ENCODE measurements at regions not wholly inside any gene's neighbourhood (a gene's known extent, or its start where the extent isn't known, plus 50 kb on each side); places are given as distances from the start of the nearest gene placed in this dataset.

GRCh38 chr2:120888851-120889250 is 153.2 kb downstream of the GLI2 start:
- H3K9me1 ChIP-seq (replicated peaks; ENCODE audit: control insufficient read depth, extremely low read depth, insufficient read depth, low read length) = no peaks in the 10 kb centered on the region
- H4K20me1 ChIP-seq (replicated peaks; ENCODE audit: control insufficient read depth, extremely low read depth, insufficient read depth, low read length) = no peaks in the 10 kb centered on the region
- intact Hi-C loops (cut with micrococcal nuclease) = no loop called here
- no peak overlapping the region for H3K4me3 ChIP-seq (replicated peaks in 1 of 3; ENCODE audit: insufficient read depth in 1 of 3, low read depth in 1 of 3, low read length in 3 of 3)
- BruUV-seq (replicated peaks) = no TSS peak
- CTCF ChIA-PET = no interaction called here
- no peak for DNase-seq (ENCODE audit: low read depth, low spot score)
- dilution Hi-C loops (cut with MboI; ENCODE audit: extremely low pct_ligation_motif_present, low sequenced_read_pairs) = no loop called here
- H3K9me3 ChIP-seq (replicated peaks; ENCODE audit: control insufficient read depth, insufficient read depth, low read length) = no peaks in the 10 kb centered on the region
- no peak overlapping the region for H3K27ac ChIP-seq (ENCODE audit: insufficient read depth, low read depth, low read length)
- no peak overlapping the region for H3K9ac ChIP-seq (replicated peaks; ENCODE audit: extremely low read depth, insufficient read depth, low read length)
- TF ChIP-seq GATA2 (IDR thresholded peaks at IDR 0.05; ENCODE audit: insufficient read depth, insufficient read length, low read depth, low read length) (no peak), JUN (IDR thresholded peaks at IDR 0.05; ENCODE audit: borderline replicate concordance, insufficient read depth, insufficient read length, low read depth) (no peak), FOS (IDR thresholded peaks at IDR 0.05; ENCODE audit: borderline replicate concordance, insufficient read depth, low read length) (no peak), CTCF (IDR thresholded peaks at IDR 0.05; ENCODE audit: extremely low read depth in 1 of 2, insufficient read depth in 1 of 2, low read depth in 1 of 2, low read length in 2 of 2) (no peak), MAX (IDR thresholded peaks at IDR 0.05; ENCODE audit: insufficient read depth, insufficient read length) (no peak), POLR2AphosphoS5 (IDR thresholded peaks at IDR 0.05; ENCODE audit: insufficient read depth, low read depth, low read length) (no peak), MYC (IDR thresholded peaks at IDR 0.05; ENCODE audit: low read depth, low read length) (no peak), POLR2A (IDR thresholded peaks at IDR 0.05; ENCODE audit: low read depth, low read length) (no peak), EZH2 (IDR thresholded peaks at IDR 0.05; ENCODE audit: borderline replicate concordance, low read depth, low read length, severe bottlenecking) (no peak)
- no peaks in the 10 kb centered on the region for H3K4me1 ChIP-seq (ENCODE audit: control insufficient read depth, extremely low read depth, insufficient read depth, low read length)
- no peaks in the 10 kb centered on the region for H3K36me3 ChIP-seq (ENCODE audit: control insufficient read depth in 2 of 2, extremely low read depth in 1 of 2, insufficient read depth in 2 of 2, low read length in 2 of 2)
- POLR2A ChIA-PET = no interaction called here
- peaks cover 5 to 10% of the 10 kb centered on the region in 2 experiments for H3K27me3 ChIP-seq (ENCODE audit: control insufficient read depth in 2 of 2, insufficient read depth in 2 of 2, low read length in 2 of 2)
- H3K79me2 ChIP-seq (ENCODE audit: control insufficient read depth, insufficient read depth, low read length) = no peaks in the 10 kb centered on the region
- H3K4me2 ChIP-seq (ENCODE audit: insufficient read depth, low read length) = no peak overlapping the region
- FAIRE-seq = no peak
- H2AFZ ChIP-seq (ENCODE audit: low read depth, low read length) = no peak overlapping the region
